Smooth muscle cell of the brain vasculature (primary cell): ENCODE measurements at regions not wholly inside any gene's neighbourhood (a gene's known extent, or its start where the extent isn't known, plus 50 kb on each side); places are given as distances from the start of the nearest gene placed in this dataset.

Source experiments
- DNase-seq: peaks from one replicate; pipeline ENCODE4 v3.0.0-alpha.2; 2012; ENCODE audit warnings: low read depth, low spot score

DNA sequence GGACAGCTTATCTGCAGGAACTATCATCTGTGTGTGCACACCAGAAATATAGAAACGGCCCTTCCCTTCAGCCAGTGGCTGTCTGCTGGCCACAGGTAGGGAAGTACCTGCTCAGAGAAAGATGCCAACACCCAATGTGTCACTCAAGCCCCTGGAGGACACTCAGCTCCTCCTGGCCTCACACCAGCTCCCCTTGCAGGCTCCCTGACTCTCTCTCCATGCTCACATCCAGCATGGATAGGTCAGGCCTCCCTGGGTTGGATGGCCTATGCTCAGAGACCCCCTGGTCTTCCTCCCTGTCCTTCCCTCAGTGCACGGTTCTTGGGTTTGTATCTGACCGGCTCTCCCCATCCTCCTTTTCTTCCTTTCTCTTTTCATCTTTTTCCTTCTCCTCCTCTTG is 202.1 kb downstream of the BCL11B start:
- DNase-seq, result no peak

DNA sequence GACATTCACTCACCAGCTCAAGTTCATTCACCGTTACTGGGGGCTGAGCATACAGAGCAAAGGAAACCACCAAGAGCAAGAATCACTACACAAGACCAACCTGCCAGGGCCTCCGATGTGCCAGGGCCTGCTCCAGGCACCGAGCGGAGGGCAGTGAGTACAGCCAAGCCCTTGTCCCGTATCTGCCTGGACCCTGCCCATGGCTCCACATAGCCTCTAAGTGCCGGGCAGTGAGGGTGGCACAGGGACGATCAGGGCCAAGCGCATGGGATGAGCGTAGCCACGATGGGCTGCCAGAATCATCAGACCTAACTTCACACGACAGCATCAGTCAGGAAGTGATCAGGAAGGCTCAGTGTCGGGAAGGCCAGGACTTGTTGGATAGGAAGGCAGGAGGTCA is 199.6 kb downstream of the BCL11B start:
- DNase-seq, result no peak

DNA sequence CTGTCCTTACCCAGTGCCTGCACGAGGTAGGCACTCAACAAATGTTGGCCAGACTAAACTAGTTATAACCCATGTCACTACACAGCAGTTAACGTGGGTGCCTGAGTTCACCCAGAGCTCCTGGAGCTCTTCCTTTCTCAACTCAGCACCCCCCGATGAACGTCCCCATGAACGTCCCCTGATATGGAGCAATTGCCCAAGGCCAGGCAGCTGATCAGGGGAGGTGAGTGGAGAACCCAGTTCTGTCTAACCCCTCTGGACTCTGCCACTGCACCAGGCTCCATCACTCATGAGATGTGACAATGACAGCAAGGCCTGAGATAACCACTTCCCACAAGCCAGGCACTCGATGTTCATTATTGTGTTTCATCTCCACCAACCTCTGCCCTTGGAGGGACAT is 199.0 kb downstream of the BCL11B start:
- no peak for DNase-seq

DNA sequence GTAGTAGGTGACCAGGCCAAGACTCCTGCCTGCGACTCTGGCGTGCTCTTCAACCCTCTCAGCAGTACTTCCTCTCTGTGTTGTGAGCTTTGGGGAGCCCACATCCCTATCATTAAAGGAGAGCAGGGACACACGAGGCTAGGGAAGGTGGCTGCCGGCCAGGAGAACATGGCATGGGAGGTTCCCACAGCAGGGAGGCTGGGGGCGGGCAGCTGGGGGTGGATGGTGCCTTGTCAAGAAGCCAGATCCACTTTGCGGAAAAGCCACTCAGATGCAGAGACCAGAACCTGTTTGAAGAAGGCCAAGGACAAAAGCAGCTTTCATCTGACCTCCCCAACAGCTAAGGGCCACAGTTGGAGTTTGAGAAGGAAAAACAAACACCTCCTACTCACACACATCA is 198.6 kb downstream of the BCL11B start:
- DNase-seq, result no peak

DNA sequence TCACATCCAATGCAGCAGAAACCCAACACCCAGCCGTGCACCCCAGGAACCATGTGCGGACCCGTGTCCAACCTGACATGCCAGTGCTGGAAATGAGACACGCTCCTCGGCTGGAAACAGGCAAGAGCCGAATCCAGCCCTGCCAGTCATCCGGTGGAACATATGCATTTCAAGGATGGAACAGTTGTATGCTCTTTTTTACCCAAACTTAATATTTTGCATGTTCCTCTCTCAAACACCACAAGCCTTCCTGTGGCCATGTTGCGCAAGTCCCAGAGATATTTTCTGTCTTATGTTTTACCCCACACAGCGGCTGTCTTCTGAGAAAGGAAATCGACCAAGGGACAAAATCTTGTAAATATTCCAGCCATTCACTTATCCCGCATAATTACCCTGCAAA is 196.9 kb downstream of the BCL11B start:
- DNase-seq, result no peak

DNA sequence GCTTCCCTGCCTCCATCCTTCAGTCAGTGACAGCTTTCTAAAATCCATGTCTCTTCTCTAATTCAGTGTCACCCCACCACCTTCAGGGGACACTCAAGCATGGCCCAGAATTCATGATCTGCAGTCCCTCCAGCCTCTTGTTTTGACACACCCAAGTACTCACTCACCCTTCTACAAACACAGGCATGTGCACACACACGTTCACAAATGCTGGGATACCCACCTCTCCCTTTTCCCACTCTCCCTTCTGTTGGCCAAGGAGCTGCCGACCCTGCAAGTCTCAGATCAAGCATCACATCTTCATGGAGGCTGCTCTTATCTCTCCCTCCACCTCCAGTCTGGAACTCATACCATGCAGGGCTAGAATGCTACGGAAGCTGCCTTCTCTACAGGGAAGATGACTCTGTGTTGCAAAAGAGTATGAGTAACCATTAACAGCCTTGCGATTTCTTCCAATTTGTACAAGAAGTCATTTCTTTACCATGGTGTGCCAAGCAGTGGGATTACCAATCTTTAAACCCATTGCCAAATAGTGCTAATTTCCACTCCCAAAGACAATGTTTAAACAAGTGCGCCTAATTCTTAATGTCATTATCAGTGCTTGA is 196.1 kb downstream of the BCL11B start:
- no peak for DNase-seq

DNA sequence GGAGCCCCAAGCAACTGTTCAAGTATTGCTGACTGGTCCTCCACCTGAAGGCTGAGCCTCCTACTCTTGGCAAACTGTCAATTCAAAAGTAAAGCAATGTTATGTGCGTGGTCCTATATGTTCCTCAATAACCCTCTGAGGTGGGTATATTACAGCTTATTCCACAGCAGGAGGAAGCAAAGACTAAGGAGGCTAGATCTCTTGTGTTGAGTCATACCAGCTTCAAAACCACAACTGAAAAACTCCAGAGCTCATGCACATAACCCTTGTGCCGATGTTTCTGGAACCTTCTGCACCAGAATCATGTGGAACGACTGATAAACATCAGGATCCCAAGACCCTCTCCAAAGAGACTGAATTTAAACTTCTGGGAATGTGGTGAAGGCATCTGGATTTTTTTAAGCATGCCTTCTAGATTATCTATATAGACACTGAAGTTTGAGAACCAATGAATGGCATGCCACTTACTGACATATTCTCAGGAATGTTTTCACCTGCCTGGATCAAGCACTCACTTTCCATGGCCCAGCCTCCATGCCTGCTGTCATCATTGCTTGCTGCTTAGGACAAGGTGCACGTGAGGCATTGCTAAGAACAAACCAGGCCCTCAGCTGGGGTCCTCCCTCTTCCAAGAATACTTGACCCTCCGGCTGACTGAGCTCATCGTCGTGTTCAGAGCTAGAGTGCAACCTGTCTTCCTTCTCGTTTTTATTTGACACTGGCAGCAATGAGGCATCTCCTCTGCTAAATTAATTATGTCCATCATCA is 194.7 kb downstream of the BCL11B start:
- no peak for DNase-seq

DNA sequence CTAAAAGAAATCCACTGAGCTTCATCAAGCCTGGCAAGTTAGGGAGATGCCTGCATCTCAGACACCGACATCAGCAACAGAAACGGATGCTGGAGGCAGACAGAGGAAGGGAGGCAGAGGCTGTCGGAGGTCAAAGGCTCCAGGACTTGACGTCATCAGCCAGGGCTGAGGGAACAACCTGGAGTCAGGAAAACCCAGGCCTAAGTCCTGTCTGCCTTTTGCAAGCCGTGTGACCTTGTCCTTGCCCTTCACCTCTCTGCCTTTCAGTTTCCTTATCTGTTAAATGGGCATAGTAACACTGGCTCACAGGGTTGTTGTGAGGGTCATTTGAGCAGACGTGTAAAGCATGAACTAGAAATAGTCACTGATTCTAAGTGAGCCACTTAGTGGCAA is 194.2 kb downstream of the BCL11B start:
- no peak for DNase-seq

DNA sequence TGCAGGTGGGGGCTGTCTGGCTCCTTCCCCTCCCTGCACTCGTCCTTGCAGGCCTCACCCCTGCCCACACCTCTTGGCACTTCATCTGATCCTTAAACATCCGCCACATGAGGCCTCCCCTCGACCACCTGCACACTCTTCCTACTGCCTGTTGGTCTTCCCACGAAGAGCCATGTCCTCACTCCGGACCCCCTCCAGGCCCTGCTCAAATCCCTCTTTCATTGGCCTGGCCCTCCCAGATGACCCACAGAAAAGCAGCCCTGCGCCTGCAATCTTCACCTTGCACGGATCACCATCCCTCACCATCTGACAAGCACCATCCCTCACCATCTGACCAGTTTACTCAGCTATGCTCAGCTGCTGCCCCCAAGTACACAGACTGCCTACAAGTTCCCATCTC is 193.6 kb downstream of the BCL11B start:
- no peak for DNase-seq

DNA sequence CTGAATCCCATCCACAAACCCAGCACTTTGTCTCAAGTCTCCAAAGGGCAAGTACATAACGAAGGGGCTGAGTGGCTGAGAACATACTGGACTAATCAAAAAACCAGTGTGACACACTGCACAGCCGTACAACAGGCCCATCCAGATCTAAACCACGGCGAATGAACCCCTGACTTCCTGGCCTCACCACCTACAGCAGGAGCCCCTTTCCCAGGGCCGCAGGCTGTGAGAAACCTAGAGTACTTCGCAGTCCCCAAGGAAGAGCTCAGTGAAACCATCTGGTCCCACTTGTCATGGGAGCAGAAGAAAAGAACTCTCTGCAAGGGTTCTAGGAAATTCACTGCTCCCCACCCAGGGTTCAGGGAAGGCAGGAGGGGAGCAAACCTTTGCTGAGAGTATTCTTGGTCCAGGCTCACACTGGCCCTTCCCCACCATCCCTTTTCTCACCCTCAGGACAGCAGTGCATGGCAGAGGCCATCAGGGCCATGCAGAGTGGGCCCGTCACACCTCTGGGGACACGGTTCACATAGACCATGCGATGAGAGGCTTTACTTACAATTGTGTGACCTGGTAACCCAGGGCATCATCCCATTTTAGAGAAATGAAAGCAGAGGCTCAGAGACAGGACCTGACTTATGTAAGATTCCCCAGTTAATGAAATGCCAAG is 192.8 kb downstream of the BCL11B start:
- no peak for DNase-seq

DNA sequence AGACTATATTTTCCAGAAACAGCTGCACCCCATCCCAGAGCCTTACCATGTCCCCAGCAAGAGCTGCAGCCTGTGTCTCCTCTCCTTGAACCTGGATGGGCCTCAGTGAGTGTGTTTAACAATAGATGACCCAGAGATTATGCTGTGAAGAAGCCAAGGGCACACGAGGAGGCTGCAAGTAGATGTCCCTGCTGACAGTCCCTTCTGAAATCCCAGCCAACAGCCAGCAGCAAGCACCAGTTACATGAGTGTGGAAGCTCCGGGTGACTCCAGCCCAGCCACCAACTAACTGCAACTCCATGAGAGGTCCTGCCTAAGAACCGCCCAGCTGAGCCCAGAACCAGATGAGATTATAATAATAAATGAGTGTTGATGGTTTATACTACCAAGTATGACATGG is 191.7 kb downstream of the BCL11B start:
- no peak for DNase-seq

DNA sequence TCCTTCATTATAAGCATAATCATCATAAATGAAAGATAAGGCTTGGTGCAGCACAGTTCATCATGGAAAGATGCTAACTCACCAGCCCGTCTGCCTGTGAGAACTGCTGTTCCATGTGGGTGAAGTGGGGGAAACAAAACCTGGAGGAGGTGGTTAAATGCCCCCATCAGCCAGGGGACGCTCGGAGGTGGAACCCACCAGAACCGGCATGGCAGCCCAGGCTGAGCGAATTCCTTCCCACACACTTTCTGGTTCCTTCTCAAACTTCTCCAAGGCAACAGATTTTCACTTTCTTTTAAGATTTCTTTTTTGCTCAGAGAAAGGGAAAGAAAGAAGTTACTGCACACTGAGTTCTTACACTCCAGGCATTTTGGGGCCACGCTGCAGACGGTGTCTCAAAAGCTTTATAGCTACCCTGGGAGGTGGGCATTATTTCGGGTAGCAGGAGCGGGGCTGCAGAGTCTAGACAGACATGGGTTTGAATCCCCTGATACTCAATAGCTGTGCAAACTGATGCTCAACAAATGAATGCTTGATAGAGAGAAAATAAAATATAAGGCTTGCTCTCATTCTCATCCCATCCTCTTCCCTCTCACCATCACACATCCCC is 190.7 kb downstream of the BCL11B start:
- no peak for DNase-seq

DNA sequence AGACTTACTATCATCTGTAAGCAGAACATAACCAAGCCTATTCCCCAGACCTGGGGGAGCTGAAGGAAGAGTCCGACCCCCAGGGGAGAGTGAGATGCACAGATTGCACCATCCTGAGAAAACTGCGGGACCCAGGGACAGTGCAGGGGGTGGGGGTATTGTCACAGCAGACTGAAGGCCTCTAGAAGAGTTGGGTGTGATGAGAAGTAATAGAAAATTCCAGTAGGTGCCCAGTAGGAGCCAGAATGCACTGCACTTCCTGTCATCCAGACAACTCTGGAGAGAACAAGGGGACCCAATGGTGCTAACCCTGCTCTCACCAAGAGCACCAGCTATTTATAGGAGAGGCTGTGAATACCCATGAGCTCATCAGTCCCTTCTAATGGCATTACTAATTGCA is 190.1 kb downstream of the BCL11B start:
- DNase-seq, result no peak

DNA sequence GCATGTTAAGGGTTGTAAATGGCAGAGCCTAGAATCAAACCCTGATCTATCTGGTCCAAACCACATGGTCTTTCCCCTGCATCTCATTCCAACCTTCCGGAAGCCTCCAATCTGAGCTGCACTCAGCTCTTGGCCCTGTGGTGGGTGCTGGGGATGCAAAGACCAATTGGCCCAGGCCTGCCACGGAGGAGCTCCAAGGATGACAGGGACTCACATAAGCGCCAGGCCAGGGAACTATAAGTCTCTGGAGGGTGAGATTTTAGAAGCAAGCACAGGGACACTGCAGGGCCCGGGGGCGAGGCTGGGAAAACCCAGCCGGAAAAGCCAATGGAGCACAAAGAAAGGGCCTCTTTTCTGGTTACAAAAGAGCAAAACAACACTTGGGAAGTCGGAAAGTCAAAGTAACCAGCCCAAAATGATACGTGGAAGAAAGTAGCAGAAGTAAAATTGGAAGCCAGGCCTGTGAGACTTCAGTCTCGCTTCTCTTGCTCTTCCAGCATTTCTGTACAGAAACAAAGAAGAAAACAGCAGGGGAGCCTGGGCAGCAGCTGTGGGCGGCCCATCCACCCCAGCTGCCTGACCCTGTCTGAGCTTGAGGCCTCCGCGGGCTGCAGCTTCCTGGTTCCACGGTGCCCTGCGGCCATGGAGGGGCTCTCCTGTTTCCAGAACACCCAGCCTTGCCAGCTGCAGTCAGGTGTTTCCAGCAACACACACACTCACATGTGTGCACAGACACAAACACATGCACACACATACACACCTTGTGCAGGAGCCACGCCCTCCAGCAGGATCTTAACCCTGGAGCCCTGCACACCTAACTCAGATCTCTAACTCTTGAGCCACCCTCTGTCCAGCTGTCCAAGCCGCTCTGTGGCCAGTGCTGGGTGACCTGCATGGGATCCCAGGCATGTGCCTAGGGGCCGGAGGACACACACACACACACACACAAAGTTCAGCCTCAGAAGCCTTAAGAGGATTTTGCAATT is 178.2 kb downstream of the BCL11B start:
- no peak for DNase-seq

DNA sequence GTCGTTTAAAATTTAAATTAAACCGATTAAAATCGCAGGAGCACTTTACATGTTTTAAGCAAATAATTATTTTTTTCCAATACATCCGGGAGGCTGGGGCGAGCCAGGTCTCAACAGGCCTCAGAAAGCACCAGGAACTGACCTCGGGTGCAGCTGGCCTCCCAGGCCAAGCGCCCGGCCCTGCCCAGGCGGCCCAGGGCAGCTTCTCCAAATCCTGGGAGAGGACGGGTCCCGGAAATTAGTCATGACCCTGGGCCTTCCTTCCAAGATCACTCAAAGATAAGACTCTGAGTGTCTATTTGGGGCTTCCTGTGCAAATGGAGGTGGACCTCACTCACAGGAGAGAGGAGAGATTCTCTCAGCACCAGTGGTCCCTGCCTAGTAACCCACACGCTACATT is 177.1 kb downstream of the BCL11B start:
- no peak for DNase-seq

DNA sequence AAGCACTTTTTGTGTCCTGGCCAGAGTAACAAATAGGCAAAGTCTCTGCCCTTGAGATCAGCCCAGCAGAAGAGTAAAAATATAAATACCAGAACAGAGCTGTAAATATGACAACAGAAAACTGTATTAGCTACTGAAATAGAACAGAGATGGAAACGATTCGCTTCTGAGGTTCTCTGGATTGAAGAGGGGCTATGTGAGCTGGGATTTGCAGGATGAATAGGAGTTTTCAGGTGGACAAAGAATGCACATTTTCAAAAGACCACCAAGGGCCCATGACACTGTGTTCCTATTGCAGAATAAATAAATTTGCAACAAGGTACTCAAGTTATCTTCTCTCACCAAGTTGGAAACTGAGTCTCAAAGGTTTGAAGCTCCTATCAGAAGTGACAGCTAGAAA is 176.6 kb downstream of the BCL11B start:
- DNase-seq, result no peak

DNA sequence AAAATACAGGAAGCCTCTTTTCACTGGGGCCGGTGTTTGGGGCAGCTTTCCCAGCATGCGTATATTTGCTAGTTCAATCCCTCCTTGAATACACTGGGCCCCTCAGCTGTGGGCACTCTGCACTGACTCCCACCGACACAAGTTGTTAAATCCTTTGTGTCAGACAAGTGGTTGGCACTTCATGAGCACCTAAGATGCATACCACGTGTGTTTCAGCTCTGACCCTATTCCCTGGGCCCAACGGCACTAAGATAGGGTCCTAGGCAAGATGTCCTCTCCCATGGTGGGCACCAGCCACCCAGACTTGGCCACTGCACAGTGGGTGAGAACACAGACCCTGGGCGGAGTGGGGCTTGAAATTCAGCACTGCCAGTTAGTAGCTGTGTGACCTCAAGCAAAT is 173.8 kb downstream of the BCL11B start:
- no peak for DNase-seq

DNA sequence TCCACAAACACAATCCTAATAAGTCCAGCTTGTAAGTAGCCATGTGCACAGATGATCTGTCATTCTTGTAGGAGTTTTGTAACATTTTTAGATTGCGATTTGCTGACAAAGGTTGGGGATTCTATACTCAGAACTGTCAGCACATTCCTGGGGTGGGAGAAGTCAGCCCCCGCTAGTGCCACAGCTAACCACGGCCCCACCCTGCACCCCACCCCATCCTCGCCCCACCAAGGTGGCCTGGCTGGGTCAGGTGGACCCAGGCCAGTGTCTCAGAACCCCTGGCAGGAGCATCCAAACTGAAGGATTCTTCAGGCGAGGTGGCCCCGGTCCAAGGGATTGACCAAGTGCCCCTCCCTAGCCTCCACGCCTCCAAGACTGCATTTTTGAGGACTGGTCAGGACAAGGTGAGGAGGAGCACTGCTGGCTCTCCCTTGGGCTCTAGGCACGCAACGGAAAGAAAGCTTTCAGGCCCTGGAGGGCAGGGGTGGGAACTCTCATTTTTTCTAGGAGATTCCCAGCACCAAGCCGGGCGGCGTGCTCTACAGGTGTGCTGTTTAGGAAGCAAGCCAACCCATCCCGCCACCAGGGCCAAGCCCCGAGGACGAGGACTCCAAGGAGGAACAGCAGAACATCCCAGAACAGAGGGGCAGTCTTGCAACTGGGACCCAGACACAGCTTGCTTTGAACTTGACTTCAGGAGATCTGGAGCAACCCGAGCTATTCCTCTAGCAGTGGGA is 172.8 kb downstream of the BCL11B start:
- DNase-seq, result no peak

DNA sequence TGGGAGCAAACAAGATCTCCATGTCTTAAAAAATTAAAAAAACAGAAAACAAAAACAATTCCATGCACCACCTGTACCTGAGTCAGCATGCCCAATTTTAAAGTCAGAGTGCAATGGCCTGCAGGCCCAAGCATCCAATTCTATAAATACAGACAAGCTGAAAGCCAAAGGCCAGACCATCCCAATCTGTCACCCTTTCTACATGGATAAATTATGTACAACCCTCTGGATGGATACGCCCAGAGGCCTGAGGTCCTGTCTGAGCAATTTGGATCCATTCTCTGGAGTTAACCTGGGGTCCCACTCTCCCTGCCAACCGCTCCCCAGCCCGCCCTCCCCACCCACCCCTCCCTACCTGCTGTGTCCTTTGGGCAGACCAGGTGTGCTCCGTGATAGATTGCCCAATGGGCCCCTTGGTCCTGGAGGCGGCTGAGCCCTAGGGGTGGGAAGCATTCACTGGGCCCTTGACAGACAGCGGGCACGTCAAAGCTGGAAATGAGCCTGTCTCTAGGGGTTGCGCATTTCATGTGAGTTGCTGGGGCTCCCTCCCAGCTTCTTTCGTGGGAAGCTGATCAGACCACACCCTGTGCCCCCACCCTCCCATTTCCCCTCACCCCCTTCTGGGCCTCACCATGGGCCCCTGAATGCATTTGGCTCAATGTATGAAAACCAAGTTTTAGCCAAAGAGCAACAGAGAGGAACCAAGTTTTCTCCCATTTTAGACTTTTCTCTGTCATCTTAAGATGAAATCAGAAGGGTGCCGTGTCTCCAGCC is 171.3 kb downstream of the BCL11B start:
- DNase-seq, result no peak

DNA sequence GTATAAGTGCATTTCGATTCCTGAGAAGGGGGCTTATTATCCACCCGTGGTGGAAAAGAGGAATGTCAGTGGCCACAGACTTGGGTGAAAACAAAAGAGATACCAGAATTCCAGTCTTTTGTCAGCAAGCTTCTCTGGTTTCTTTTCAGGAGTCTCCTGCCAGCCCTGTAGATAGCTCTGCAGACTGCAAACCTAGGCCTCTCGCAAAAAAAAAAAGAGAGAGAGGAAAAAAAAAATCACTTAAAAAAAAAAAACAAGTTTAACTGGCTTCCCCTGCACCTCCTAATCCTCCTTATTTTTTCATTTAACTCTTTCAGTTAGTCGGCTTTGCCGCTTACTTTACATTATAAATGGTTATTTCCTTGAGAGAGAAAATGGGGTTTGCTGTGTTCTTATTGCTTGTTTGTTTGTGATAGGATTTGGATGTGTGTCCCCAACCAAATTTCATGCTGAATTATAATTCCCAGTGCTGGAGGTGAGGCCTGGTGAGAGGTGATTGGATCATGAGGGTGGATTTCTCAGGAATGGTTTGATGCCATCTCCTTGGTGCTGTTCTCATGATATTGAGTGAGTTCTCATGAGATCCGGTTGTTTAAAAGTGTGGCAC is 170.0 kb downstream of the BCL11B start:
- no peak for DNase-seq
